ENCODE measurements at regions not wholly inside any gene's neighbourhood (a gene's known extent, or its start where the extent isn't known, plus 50 kb on each side); places are given as distances from the start of the nearest gene placed in this dataset.

DNA sequence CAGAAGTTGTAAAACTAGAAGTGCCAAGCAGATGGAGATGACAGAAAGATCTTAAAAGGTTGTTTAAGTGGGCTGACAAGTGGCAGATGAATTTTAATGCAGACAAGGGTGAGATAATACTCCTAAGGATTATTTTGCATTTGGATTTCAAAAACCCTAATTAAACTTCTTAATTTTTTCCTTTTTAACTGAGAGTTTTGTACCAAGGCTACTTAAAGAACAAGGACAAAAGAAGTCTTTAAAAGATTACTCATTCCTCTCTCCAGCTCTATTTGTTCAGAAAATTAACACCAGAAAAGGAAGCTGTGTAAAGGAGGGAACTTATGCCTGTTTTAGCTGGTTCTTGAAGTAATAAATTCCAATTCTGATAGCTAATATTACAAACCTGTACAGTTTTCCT is 275.4 kb downstream of the ETNK1 start:
- TF ChIP-seq, protein P1, sequence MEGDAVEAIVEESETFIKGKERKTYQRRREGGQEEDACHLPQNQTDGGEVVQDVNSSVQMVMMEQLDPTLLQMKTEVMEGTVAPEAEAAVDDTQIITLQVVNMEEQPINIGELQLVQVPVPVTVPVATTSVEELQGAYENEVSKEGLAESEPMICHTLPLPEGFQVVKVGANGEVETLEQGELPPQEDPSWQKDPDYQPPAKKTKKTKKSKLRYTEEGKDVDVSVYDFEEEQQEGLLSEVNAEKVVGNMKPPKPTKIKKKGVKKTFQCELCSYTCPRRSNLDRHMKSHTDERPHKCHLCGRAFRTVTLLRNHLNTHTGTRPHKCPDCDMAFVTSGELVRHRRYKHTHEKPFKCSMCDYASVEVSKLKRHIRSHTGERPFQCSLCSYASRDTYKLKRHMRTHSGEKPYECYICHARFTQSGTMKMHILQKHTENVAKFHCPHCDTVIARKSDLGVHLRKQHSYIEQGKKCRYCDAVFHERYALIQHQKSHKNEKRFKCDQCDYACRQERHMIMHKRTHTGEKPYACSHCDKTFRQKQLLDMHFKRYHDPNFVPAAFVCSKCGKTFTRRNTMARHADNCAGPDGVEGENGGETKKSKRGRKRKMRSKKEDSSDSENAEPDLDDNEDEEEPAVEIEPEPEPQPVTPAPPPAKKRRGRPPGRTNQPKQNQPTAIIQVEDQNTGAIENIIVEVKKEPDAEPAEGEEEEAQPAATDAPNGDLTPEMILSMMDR (IDR thresholded peaks at IDR 0.05), result no peak
- TF ChIP-seq CBFB (CRISPR knock-in tag; IDR thresholded peaks at IDR 0.05; ENCODE audit: low read depth), result no peak
- TF ChIP-seq, protein P2, sequence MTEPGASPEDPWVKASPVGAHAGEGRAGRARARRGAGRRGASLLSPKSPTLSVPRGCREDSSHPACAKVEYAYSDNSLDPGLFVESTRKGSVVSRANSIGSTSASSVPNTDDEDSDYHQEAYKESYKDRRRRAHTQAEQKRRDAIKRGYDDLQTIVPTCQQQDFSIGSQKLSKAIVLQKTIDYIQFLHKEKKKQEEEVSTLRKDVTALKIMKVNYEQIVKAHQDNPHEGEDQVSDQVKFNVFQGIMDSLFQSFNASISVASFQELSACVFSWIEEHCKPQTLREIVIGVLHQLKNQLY (CRISPR knock-in tag; IDR thresholded peaks at IDR 0.05), result no peak
- no peak for TF ChIP-seq ESRRA (CRISPR knock-in tag; IDR thresholded peaks at IDR 0.05; ENCODE audit: borderline replicate concordance)
- TF ChIP-seq NFYB (CRISPR knock-in tag; conservative IDR thresholded peaks at IDR 0.05; ENCODE audit: low read depth), result no peak
